Muscle of back (tissue), 3 donors: ENCODE measurements at regions not wholly inside any gene's neighbourhood (a gene's known extent, or its start where the extent isn't known, plus 50 kb on each side); places are given as distances from the start of the nearest gene placed in this dataset.
A peak's percentile ranks its signal among the peaks of the same experiment; 100 is the strongest.

Source experiments
- DNase-seq, 3 donors: peaks; one replicate each; pipeline versions ENCODE4 v3.0.0 to v3.0.0-alpha.2; 2013

GRCh38 chr6:126904176-126904575 lies 214.3 kb upstream of the RSPO3 start:
- no peak for DNase-seq

GRCh38 chr6:126905917-126906316 lies 212.6 kb upstream of the RSPO3 start:
- DNase-seq, result peak in 1 of 3 donors; percentile 25

- DNase-seq, result peak in 1 of 3 donors; percentile 27
Measured at GRCh38 chr6:126907312-126907711, 211.2 kb upstream of the RSPO3 start.

- peak; percentile 13 to 58 (median 15) for DNase-seq
Measured at GRCh38 chr6:126907996-126908395, 210.5 kb upstream of the RSPO3 start.

GRCh38 chr6:126909493-126909892 lies 209.0 kb upstream of the RSPO3 start:
- DNase-seq, result no peak

- DNase-seq, result no peak
Measured at GRCh38 chr6:126913651-126914050, 204.8 kb upstream of the RSPO3 start.

- DNase-seq, result no peak
Measured at GRCh38 chr6:126914172-126914571, 204.3 kb upstream of the RSPO3 start.

GRCh38 chr6:126914801-126915200 lies 203.7 kb upstream of the RSPO3 start:
- DNase-seq, result no peak

- peak in 1 of 3 donors; percentile 81 for DNase-seq
Measured at GRCh38 chr6:126919947-126920346, 198.5 kb upstream of the RSPO3 start.

GRCh38 chr6:126923807-126924206 lies 194.7 kb upstream of the RSPO3 start:
- DNase-seq, result no peak

GRCh38 chr6:126926926-126927325 lies 191.5 kb upstream of the RSPO3 start:
- DNase-seq, result no peak

GRCh38 chr6:126927841-126928240 lies 190.6 kb upstream of the RSPO3 start:
- DNase-seq, result no peak

- DNase-seq, result no peak
Measured at GRCh38 chr6:126937426-126937825, 181.0 kb upstream of the RSPO3 start.

GRCh38 chr6:126939784-126940183 lies 178.7 kb upstream of the RSPO3 start:
- no peak for DNase-seq

GRCh38 chr6:126941751-126942150 lies 176.7 kb upstream of the RSPO3 start:
- DNase-seq, result peak in 1 of 3 donors; percentile 25

GRCh38 chr6:126944512-126944911 lies 174.0 kb upstream of the RSPO3 start:
- DNase-seq, result no peak

GRCh38 chr6:126945150-126945685 lies 173.3 kb upstream of the RSPO3 start:
- DNase-seq, result peak; percentile 47 to 80 (median 55)

GRCh38 chr6:126945812-126946360 lies 172.6 kb upstream of the RSPO3 start:
- peak in 2 of 3 donors; percentile 19 to 74 for DNase-seq

- DNase-seq, result no peak
Measured at GRCh38 chr6:126947070-126947469, 171.4 kb upstream of the RSPO3 start.

- no peak for DNase-seq
Measured at GRCh38 chr6:126949786-126950185, 168.7 kb upstream of the RSPO3 start.

GRCh38 chr6:126955621-126956020 lies 162.8 kb upstream of the RSPO3 start:
- DNase-seq, result no peak

- DNase-seq, result no peak
Measured at GRCh38 chr6:126957721-126958120, 160.8 kb upstream of the RSPO3 start.

- DNase-seq, result no peak
Measured at GRCh38 chr6:126959765-126960164, 158.7 kb upstream of the RSPO3 start.
